ENCODE measurements at regions not wholly inside any gene's neighbourhood (a gene's known extent, or its start where the extent isn't known, plus 50 kb on each side); places are given as distances from the start of the nearest gene placed in this dataset.

DNA sequence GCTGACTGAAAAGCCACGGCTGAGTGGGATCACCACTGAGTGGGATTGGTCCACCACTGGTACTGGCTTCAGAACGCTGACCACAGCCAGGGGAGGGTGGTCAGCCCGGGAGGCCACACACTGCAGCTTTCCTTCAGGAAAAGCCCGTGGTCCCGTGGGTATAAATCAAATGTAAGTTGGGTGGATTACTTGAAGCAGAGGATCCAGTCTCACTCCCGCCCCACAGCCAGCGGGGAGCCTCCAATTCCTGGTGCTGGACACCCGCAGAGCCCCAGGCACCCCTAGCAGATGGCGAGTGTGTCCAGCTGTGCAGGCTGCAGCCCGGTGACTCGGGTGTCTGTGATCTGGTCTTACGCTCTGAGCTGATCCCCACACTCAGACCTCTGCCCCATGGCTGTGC lies 231.1 kb upstream of the ZNF32 start:
- TF ChIP-seq, protein P1, sequence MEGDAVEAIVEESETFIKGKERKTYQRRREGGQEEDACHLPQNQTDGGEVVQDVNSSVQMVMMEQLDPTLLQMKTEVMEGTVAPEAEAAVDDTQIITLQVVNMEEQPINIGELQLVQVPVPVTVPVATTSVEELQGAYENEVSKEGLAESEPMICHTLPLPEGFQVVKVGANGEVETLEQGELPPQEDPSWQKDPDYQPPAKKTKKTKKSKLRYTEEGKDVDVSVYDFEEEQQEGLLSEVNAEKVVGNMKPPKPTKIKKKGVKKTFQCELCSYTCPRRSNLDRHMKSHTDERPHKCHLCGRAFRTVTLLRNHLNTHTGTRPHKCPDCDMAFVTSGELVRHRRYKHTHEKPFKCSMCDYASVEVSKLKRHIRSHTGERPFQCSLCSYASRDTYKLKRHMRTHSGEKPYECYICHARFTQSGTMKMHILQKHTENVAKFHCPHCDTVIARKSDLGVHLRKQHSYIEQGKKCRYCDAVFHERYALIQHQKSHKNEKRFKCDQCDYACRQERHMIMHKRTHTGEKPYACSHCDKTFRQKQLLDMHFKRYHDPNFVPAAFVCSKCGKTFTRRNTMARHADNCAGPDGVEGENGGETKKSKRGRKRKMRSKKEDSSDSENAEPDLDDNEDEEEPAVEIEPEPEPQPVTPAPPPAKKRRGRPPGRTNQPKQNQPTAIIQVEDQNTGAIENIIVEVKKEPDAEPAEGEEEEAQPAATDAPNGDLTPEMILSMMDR (IDR thresholded peaks at IDR 0.05; ENCODE audit: borderline replicate concordance, extremely low read depth, low read length, poor library complexity, severe bottlenecking): no peak
- no peak for TF ChIP-seq EZH2 (IDR thresholded peaks at IDR 0.05; ENCODE audit: borderline replicate concordance, low read depth, low read length, severe bottlenecking)
